ACHN (cell line): ENCODE measurements at regions not wholly inside any gene's neighbourhood (a gene's known extent, or its start where the extent isn't known, plus 50 kb on each side); places are given as distances from the start of the nearest gene placed in this dataset.
A peak's percentile ranks its signal among the peaks of the same experiment; 100 is the strongest.

Experiments
- DNase-seq: peaks from one replicate; pipeline ENCODE4 v3.0.0-alpha.2; 2015
- in situ Hi-C: cut with HindIII; loops from 2 replicates; pipeline ENCODE4 v1.10.0; 2017; ENCODE audit warnings: low sequenced_read_pairs, low pct_ligation_motif_present, low pct_unique_long_range_greater_than_20kb

GRCh38 chr4:183763990-183764754 is 105.1 kb downstream of the TRAPPC11 start:
- in situ Hi-C loops: no loop called here

GRCh38 chr4:183765251-183765911 is 106.3 kb downstream of the TRAPPC11 start:
- peak; percentile 19 for DNase-seq
- in situ Hi-C loops: no loop called here

More at GRCh38 chr4:183763990-183764754, 105.1 kb downstream of the TRAPPC11 start:
- DNase-seq: no peak

- DNase-seq: no peak
- in situ Hi-C loops: no loop called here
These were observed 107.0 kb downstream of the TRAPPC11 start for GRCh38 chr4:183766140-183766539.

- no peak for DNase-seq
These were observed 111.8 kb downstream of the TRAPPC11 start for GRCh38 chr4:183770906-183771305.

GRCh38 chr4:183772361-183772760 is 113.3 kb downstream of the TRAPPC11 start:
- in situ Hi-C loops: no loop called here
- DNase-seq: no peak

More at GRCh38 chr4:183770906-183771305, 111.8 kb downstream of the TRAPPC11 start:
- in situ Hi-C loops: no loop called here

GRCh38 chr4:183773790-183774189 is 114.7 kb downstream of the TRAPPC11 start:
- in situ Hi-C loops: no loop called here
- no peak for DNase-seq

DNA sequence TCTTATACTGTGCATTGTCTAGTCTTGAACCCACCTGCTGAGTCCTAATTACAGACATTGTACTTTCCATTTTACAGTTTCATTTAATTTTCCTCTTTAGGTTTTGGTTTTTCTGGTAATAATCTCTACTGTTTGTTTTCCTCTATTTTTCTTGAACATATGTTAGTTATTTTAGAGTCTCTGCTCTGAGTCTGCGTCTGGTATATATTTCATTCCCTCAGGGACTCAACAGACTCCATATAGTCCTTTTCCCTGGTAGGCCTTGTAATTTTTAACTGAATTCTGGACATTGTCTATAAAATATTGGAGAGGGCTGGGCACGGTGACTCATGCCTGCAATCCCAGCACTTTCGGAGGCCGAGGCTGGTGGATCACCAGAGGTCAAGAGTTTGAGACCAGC is 121.8 kb upstream of the STOX2 start:
- DNase-seq: no peak
- in situ Hi-C loops: no loop called here

- no peak for DNase-seq
- in situ Hi-C loops: no loop called here
These were observed 121.0 kb upstream of the STOX2 start for GRCh38 chr4:183783991-183784553.

DNA sequence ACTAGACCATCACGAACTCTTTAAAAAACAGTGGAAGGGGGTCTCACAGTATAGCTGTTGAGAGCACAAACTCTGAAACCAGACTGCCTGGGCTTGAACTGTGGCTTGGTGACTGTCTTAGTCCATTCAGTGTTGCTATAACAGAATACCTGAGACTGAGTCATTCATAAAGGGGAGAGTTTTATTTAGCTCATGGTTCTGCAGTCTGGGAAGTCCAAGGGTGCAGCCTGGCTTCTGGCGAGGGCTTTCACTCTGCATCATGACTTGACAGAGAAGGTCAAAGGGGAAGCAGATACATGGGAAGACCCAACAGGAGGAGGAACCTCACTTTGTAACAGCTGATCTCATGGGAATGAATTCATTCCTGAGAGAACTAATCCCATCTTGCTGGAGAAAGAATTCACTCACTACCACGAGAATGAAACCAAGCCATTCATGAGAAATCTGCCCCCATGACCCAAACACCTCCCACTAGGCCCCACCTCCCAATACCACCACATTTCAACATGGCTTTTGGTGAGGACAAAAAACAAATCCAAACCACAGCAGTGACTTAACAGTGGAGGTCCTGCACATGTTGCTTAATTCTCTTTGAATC is 116.7 kb upstream of the STOX2 start:
- in situ Hi-C loops: no loop called here
- DNase-seq: no peak

GRCh38 chr4:183789657-183790056 is 115.5 kb upstream of the STOX2 start:
- in situ Hi-C loops: no loop called here
- DNase-seq: no peak

- in situ Hi-C loops: no loop called here
- no peak for DNase-seq
These were observed 114.4 kb upstream of the STOX2 start for GRCh38 chr4:183790661-183791060.

DNA sequence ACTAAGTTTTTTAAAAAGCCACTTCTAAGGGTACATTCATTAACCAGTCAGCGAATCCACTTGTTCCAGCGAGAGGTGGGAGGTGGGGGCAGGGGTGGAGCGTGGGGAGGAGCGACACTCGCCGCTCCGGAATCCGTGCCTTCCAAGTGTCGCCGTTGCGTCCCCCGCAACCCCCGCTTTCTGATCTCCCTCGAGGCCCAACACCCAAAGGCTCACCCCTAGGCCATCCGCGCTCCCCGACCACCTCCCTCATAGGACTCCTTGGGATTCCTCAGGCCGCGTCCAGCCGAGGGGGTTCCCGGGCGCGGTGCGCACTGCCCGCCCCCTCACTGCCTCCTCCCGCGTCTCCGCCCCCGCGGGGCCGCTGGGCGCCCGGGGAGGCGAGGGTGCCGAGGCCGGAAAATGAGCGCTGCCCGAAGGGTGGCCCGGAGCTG is 108.1 kb upstream of the STOX2 start:
- DNase-seq: peak; percentile 18
- in situ Hi-C loops: no loop called here

DNA sequence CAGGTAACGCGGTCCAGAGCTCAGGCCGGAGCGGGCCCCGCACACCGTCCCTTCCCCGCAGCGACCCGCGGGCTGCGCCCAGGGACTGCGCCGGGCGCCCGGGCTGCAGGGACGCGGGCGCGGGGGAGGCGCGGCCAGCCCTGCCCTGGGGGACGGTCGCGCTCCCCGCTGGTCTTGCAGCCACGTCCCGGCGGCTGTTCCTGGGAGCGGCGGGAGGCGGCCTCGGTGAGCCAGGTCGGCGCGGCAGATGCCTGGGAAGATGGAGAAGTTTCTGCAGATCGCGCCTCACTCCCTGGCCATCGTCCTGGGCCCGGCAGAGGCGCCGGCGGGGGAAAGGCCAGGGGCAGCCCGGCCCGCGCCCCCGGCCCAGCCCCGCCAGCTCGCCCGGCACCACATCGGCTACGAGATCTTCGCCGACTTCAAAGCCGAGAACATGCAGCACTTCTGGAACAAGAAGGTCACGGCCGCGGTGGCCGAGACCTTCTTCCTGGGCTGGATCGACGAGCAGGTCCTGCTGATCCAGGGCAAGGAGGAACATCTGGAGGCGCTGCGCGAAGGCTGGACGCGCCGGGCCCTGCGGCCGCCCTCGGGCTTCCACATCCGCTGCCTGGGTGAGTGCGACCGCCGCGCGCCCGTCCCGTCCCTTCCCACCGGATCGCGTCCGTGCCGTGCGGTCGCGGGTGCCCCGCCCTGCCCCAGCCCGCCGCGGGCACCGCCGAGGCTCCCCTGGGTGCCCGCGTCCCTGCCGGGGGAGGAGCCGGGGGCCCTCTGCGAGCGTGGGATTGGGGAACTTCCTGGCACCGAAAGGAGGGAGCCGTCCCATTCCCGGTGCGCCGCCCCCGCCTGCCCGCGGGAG is 107.4 kb upstream of the STOX2 start:
- in situ Hi-C loops: no loop called here
- peak; percentile 24 for DNase-seq

GRCh38 chr4:183798301-183799253 is 106.5 kb upstream of the STOX2 start:
- in situ Hi-C loops: no loop called here
- DNase-seq: no peak

DNA sequence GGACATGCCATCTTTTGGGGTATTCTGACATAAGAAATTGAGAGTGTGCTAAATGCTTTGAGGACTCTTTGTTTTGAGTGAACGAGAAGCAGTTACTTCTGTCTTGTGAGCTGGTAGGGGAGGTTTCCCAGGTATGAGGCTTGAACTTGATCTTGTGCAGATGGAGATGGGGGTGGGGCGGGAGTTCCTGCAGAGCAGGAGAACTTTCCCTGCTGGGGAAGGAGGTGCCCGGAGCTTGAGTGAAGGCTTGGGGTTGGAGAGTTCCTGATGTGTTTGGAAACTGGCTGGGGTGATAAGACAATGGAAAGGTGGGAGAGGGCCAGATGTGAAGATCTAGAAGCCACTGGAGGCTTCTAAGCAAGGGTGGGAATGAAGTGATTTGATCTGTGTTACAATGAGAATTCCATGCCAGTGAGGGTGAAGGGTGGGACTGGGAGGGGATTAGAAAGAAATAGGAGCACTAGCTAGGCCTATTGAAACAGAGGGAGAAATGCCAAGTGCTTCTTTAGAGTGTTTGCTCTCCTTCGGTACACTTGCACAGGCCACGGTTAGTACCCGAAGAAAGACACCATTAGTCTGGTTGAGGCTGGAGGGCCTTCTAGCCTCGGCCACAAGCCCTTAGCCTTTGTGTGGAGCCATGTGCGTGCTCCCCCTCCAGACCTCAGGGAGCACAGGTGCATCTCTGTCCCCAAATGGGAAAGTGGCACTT is 103.5 kb upstream of the STOX2 start:
- DNase-seq: no peak
- in situ Hi-C loops: no loop called here

- in situ Hi-C loops: no loop called here
- DNase-seq: no peak
These were observed 98.8 kb upstream of the STOX2 start for GRCh38 chr4:183806341-183806740.
